Neural cell (in vitro differentiated cells): ENCODE measurements at regions not wholly inside any gene's neighbourhood (a gene's known extent, or its start where the extent isn't known, plus 50 kb on each side); places are given as distances from the start of the nearest gene placed in this dataset.

ENCODE experiments used
- H2AFZ ChIP-seq: fragments of 200-600, 300-800 bp; sonication (generic), shearing (Covaris generic); 2 replicates; pipeline ENCODE4 v1.6.0; 2014; ENCODE audit warnings: low read depth, mild to moderate bottlenecking, antibody characterized with exemption, low read length, moderate library complexity
- H3F3A ChIP-seq: fragments of 200-600 bp; shearing (Covaris generic); 2 replicates; pipeline ENCODE4 v1.6.1; 2016; ENCODE audit warnings: mild to moderate bottlenecking, moderate library complexity, mixed read lengths, antibody characterized with exemption, low read length; ENCODE audit not compliant: insufficient read depth, poor library complexity, severe bottlenecking
- H3K27ac ChIP-seq: fragments of 200-600, 300-800 bp; sonication (generic), shearing (Covaris generic); 2 replicates; pipeline ENCODE4 v1.5.1; 2014; ENCODE audit warnings: mild to moderate bottlenecking, low read length, moderate library complexity
- H3K27me3 ChIP-seq: fragments of 300-800, 200-600 bp; sonication (generic), shearing (Covaris generic); 2 replicates; pipeline ENCODE4 v1.6.0; 2014; ENCODE audit warnings: mild to moderate bottlenecking, low read depth, low read length, moderate library complexity; ENCODE audit not compliant: insufficient read depth
- H3K36me3 ChIP-seq: fragments of 300-800, 200-600 bp; sonication (generic), shearing (Covaris generic); 2 replicates; pipeline ENCODE4 v1.5.1; 2014; ENCODE audit warnings: mild to moderate bottlenecking, antibody characterized with exemption, low read length, moderate library complexity; ENCODE audit not compliant: insufficient read depth
- H3K4me2 ChIP-seq: fragments of 300-800, 200-600 bp; sonication (generic), shearing (Covaris generic); 2 replicates; pipeline ENCODE4 v1.6.0; 2014; ENCODE audit warnings: mild to moderate bottlenecking, low read length
- H3K4me3 ChIP-seq: fragments of 300-800, 200-600 bp; sonication (generic), shearing (Covaris generic); 2 replicates; pipeline ENCODE4 v1.5.1; 2014; ENCODE audit warnings: mild to moderate bottlenecking, low read length, moderate library complexity
- H3K79me2 ChIP-seq: fragments of 200-600 bp; shearing (Covaris generic); replicated peaks from 2 replicates; pipeline ENCODE4 v1.6.0; 2014; ENCODE audit warnings: mild to moderate bottlenecking, low read length, moderate library complexity; ENCODE audit not compliant: insufficient read depth
- H3K9ac ChIP-seq: fragments of 300-800, 200-600 bp; sonication (generic), shearing (Covaris generic); 2 replicates; pipeline ENCODE4 v1.6.1; 2016; ENCODE audit warnings: mild to moderate bottlenecking, low read length, mixed read lengths
- H3K9me2 ChIP-seq: fragments of 200-600 bp; shearing (Covaris generic); 2 replicates; pipeline ENCODE4 v1.6.1; 2016; ENCODE audit warnings: mild to moderate bottlenecking, low read length, mixed read lengths; ENCODE audit not compliant: insufficient read depth
- H3K9me3 ChIP-seq: fragments of 200-600, 300-800 bp; sonication (generic), shearing (Covaris generic); 2 replicates; pipeline ENCODE4 v1.6.1; 2016; ENCODE audit warnings: mild to moderate bottlenecking, mixed run types, low read length, moderate library complexity, mixed read lengths
- H4K20me1 ChIP-seq: fragments of 200-600 bp; shearing (Covaris generic); 2 replicates; pipeline ENCODE4 v1.6.1; 2016; ENCODE audit warnings: mild to moderate bottlenecking, mixed run types; ENCODE audit not compliant: insufficient read depth
- EP300 ChIP-seq: fragments of 450-650 bp; conservative IDR thresholded peaks from 2 replicates; pipeline ENCODE4 v1.6.1; 2014; ENCODE audit warnings: antibody characterized with exemption, mild to moderate bottlenecking, moderate library complexity; ENCODE audit not compliant: poor library complexity, severe bottlenecking
- EZH2 ChIP-seq: fragments of 200-600, 300-800 bp; shearing (Covaris generic), sonication (generic); IDR thresholded peaks from 2 replicates; pipeline ENCODE4 v1.6.1; 2014; ENCODE audit warnings: antibody characterized with exemption, low read length, borderline replicate concordance, mild to moderate bottlenecking; ENCODE audit not compliant: insufficient read depth, poor library complexity, severe bottlenecking
- MXI1 ChIP-seq: fragments of 450-650 bp; conservative IDR thresholded peaks from 2 replicates; pipeline ENCODE4 v1.6.1; 2014; ENCODE audit warnings: antibody characterized with exemption, mild to moderate bottlenecking; ENCODE audit not compliant: poor library complexity, severe bottlenecking
- POLR2AphosphoS5 ChIP-seq: IDR thresholded peaks from 2 replicates; pipeline ENCODE4 v1.6.1; 2012
- RAD21 ChIP-seq: fragments of 450-650 bp; conservative IDR thresholded peaks from 2 replicates; pipeline ENCODE4 v1.6.1; 2014; ENCODE audit warnings: antibody characterized with exemption, mild to moderate bottlenecking, moderate library complexity
- SMC3 ChIP-seq: fragments of 450-650 bp; conservative IDR thresholded peaks from 2 replicates; pipeline ENCODE4 v1.6.1; 2014; ENCODE audit warnings: antibody characterized with exemption, mild to moderate bottlenecking, moderate library complexity; ENCODE audit not compliant: poor library complexity
- TAF1 ChIP-seq: IDR thresholded peaks from 2 replicates; pipeline ENCODE4 v1.6.1; 2012; ENCODE audit warnings: low read depth
- TF ChIP-seq, protein P1 (sequence below): IDR thresholded peaks from 2 replicates; pipeline ENCODE4 v1.6.1; 2012; ENCODE audit warnings: borderline replicate concordance
- TF ChIP-seq, protein P2 (sequence below): fragments of 450-650 bp; IDR thresholded peaks from 2 replicates; pipeline ENCODE4 v1.5.1; 2014; ENCODE audit warnings: antibody characterized with exemption, mild to moderate bottlenecking, moderate library complexity; ENCODE audit not compliant: poor library complexity, severe bottlenecking

DNA sequence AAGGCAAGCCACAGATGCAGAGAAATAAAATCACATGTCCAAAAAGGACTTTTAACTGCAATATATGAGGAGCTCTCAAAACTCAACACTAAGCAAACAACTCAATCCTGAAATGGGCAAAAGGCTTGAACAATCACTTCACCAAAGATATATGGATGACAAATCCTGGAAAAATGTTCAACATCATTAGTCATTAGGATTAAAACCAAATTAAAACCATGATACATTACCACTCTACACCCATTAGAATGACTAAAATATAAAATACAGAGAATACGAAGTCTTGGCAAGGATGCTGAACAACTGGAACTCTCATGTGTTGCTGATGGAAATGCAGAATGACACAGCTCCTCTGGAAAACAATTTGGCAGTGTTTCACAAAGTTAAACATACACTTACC, 277.4 kb downstream of the TLE1 start:
- Histone ChIP-seq H2AFZ (no peak overlapping the region), H3K9me2 (no peaks in the 10 kb centered on the region), H3K79me2 (no peaks in the 10 kb centered on the region), H3K27ac (no peak overlapping the region), H3K4me2 (no peak overlapping the region), H3F3A (no peaks in the 10 kb centered on the region), H4K20me1 (no peaks in the 10 kb centered on the region), H3K9me3 (no peaks in the 10 kb centered on the region), H3K27me3 (no peaks in the 10 kb centered on the region), H3K9ac (no peak overlapping the region), H3K36me3 (no peaks in the 10 kb centered on the region), H3K4me3 (no peak overlapping the region)
- no peak for TF ChIP-seq TAF1
- no peak for TF ChIP-seq POLR2AphosphoS5
- TF ChIP-seq MXI1 = no peak
- no peak for TF ChIP-seq EP300
- TF ChIP-seq, protein P1, sequence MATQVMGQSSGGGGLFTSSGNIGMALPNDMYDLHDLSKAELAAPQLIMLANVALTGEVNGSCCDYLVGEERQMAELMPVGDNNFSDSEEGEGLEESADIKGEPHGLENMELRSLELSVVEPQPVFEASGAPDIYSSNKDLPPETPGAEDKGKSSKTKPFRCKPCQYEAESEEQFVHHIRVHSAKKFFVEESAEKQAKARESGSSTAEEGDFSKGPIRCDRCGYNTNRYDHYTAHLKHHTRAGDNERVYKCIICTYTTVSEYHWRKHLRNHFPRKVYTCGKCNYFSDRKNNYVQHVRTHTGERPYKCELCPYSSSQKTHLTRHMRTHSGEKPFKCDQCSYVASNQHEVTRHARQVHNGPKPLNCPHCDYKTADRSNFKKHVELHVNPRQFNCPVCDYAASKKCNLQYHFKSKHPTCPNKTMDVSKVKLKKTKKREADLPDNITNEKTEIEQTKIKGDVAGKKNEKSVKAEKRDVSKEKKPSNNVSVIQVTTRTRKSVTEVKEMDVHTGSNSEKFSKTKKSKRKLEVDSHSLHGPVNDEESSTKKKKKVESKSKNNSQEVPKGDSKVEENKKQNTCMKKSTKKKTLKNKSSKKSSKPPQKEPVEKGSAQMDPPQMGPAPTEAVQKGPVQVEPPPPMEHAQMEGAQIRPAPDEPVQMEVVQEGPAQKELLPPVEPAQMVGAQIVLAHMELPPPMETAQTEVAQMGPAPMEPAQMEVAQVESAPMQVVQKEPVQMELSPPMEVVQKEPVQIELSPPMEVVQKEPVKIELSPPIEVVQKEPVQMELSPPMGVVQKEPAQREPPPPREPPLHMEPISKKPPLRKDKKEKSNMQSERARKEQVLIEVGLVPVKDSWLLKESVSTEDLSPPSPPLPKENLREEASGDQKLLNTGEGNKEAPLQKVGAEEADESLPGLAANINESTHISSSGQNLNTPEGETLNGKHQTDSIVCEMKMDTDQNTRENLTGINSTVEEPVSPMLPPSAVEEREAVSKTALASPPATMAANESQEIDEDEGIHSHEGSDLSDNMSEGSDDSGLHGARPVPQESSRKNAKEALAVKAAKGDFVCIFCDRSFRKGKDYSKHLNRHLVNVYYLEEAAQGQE = no peak
- TF ChIP-seq SMC3 = no peak
- no peak for TF ChIP-seq EZH2
- TF ChIP-seq, protein P2, sequence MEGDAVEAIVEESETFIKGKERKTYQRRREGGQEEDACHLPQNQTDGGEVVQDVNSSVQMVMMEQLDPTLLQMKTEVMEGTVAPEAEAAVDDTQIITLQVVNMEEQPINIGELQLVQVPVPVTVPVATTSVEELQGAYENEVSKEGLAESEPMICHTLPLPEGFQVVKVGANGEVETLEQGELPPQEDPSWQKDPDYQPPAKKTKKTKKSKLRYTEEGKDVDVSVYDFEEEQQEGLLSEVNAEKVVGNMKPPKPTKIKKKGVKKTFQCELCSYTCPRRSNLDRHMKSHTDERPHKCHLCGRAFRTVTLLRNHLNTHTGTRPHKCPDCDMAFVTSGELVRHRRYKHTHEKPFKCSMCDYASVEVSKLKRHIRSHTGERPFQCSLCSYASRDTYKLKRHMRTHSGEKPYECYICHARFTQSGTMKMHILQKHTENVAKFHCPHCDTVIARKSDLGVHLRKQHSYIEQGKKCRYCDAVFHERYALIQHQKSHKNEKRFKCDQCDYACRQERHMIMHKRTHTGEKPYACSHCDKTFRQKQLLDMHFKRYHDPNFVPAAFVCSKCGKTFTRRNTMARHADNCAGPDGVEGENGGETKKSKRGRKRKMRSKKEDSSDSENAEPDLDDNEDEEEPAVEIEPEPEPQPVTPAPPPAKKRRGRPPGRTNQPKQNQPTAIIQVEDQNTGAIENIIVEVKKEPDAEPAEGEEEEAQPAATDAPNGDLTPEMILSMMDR = no peak
- no peak for TF ChIP-seq RAD21

DNA sequence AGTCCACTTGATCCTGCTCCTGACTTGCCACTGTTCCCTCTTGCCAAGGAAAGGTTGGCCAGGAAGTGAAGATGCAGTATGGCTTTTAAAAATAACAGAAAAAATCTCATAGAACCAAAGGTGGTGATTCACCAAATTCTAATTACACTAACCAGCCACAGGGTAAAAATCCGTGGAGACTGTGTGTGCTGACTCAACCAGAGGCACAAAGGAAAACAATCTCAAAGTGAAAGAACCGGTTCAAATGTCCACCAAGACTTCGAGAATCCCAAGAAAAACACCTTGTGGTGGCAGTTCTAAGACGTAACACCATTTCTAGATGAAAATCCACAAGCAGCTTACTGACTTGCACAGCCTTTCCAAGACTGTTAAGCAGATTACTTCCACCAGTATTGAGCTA, 279.1 kb downstream of the TLE1 start:
- TF ChIP-seq TAF1 = no peak
- TF ChIP-seq, protein P1 = no peak
- H3K27ac ChIP-seq = no peak overlapping the region
- H3K4me2 ChIP-seq = no peak overlapping the region
- no peak overlapping the region for H2AFZ ChIP-seq
- H3K36me3 ChIP-seq = no peaks in the 10 kb centered on the region
- H3K4me3 ChIP-seq = no peak overlapping the region
- no peaks in the 10 kb centered on the region for H3K27me3 ChIP-seq
- H3K9ac ChIP-seq = no peak overlapping the region
- no peaks in the 10 kb centered on the region for H3K79me2 ChIP-seq
- H3K9me2 ChIP-seq = no peaks in the 10 kb centered on the region
- no peaks in the 10 kb centered on the region for H3K9me3 ChIP-seq
- H4K20me1 ChIP-seq = no peaks in the 10 kb centered on the region
- no peaks in the 10 kb centered on the region for H3F3A ChIP-seq
